NOMO-1 treated with DMSO at 0.1 percent for 48 hours (cell line): ENCODE measurements at regions not wholly inside any gene's neighbourhood (a gene's known extent, or its start where the extent isn't known, plus 50 kb on each side); places are given as distances from the start of the nearest gene placed in this dataset.

ENCODE experiments used
- DNase-seq: peaks from one replicate; lab custom pipeline; 2025; ENCODE audit not compliant: unreplicated experiment; lab: John Stamatoyannopoulos, UW

DNA sequence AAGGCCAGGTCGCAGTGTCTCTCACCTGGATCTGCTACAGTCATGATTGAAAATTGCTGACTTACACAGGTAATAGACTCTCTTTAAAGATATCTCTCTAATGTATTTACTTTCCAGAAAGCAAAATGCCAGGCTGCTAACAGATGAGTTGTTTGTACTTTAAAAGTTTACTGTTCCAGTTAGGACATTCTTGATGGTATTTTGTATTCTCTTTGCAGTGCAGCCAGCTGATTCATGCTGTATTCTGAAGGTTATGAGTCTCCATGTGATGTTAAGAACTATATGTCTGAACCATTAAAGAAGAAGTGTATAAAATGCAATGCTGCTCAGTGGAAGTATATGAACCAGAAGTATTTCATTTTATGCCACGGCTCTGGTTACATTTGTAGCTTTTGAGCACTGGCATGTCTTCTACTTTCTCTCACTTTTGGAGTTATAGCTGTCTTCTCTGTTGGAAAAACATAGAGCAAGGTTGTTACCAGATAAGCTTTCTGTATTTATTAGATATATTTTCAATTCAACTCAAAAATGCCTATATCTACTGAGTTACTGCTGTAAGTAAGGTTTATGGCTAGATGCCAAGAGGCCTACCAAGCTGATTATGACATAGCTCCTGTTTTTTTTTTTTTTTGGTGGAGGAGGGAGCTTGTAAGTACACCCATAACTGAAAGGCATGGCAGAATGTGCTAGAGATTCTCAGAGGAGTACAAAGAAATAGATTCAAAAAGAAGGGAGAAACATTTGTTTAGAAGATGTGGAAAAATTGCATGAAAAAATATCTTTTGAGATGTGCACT, 130.5 kb upstream of the MAN1A1 start:
- no peak for DNase-seq

GRCh38 chr6:119476554-119476953, 127.0 kb upstream of the MAN1A1 start:
- DNase-seq: no peak

DNA sequence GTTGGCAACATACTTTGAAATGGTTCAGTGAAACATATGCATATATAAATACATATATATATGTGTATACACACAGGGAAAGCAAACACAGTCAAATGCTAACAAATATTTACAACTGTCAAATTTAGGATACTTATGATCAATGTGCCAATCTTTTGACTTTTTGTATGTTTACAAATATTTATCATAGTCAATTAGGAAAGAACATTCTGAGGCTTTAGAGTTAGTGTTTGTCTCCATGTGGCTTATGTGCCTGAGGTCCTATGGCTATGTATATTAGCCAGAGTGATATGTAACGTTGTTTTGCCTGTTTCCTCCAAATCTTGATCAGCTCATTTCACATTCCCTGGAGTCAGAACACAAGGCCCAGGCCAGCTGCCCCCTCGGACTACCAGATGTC, 126.5 kb upstream of the MAN1A1 start:
- DNase-seq: no peak

- DNase-seq: no peak
Measured at GRCh38 chr6:119470893-119471542, 121.5 kb upstream of the MAN1A1 start.

- no peak for DNase-seq
Measured at GRCh38 chr6:119467488-119468081, 118.0 kb upstream of the MAN1A1 start.

DNA sequence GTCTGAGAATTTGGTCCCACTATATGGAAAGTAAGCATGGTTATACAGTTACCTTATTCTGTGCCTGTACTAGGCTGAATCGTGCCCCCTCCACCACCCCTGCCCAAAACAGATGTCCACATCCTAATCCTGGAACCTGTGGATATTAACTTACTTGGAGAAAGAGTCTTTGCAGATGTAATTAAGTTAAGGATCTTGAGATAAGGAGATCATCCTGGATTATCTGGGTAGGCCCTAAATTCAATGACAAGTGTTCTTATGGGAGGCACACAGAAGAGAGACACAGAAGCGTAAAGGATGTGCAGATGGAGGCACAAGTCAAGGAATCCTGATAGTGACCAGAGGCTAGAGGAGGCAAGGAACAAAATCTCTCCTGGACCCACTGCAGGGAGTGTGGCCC, 116.7 kb upstream of the MAN1A1 start:
- no peak for DNase-seq

GRCh38 chr6:119463081-119463626, 113.6 kb upstream of the MAN1A1 start:
- no peak for DNase-seq

DNA sequence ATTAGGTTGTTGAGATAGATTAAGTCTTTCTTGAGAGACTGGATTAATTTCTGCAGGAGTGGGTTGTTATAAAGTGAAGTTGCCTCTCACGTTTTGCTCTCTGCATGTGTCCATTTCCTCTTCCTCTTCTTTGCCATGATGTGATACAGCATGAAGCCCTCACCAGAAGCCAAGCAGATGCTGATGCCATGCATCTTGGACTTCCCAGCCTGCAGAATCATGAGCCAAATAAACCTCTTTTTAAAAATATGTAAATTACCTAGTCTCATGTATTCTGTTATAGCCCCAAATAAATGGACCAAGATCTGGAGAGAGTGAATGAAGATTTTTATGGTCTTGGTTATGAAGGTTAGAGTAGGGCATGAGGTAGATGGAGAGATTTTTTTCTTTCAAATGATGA, 111.6 kb upstream of the MAN1A1 start:
- DNase-seq: no peak

DNA sequence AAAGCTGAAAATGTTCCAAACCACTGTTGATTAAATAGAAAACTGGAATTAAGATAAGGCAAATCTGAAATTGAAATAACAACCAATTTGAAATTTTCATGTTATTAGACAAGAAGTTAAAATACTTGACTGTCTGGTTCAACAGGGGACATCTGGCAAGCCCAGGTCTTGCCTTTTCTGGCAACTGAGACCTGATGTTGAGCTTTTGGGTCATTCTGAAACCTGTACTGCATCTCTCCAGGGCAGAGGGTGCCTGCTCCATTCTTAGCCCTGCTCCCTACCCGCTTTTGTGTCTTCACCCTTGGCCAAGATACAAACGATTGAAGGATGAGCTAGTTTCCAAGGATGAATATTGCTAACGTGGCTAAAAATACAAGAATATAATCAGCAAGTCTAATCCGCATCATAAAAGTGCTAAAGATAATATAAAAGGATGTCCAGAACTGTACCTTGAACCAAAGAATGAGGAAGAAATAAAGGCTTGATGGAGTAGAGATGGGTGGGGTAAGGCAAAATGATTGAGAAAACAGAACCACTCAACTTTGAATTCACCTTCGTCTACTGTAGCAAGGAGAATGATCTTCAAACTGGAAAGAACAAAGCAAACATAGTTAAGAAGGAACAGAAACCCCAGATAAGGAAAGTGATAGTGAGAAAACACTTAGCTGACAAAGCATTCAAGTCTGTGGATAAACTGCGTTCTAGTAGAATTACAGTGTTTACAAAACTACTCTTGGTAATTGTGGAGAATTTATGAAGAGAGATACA, 109.8 kb upstream of the MAN1A1 start:
- no peak for DNase-seq

- no peak for DNase-seq
Measured at GRCh38 chr6:119454714-119455113, 105.2 kb upstream of the MAN1A1 start.

GRCh38 chr6:119453242-119454200, 104.0 kb upstream of the MAN1A1 start:
- no peak for DNase-seq

GRCh38 chr6:119449331-119450156, 100.0 kb upstream of the MAN1A1 start:
- DNase-seq: no peak

DNA sequence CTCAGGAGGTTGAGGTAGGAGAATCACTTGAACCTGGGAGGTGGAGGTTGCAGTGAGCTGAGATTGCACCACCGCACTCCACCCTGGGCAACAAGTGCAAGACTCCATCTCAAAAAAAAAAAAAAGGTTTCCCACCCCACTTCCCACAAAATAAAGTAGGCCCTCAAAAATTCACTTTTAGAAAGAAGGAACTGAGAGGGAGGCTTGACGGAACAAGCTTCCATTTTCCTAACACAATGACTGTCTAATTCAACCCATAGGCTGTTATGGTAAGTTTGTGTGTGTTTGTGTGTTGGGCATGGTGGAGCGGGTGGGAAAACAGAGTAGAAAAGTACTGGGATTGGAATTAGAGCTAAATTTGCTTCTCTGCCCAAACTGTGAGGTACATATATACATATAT, 98.4 kb upstream of the MAN1A1 start:
- no peak for DNase-seq

DNA sequence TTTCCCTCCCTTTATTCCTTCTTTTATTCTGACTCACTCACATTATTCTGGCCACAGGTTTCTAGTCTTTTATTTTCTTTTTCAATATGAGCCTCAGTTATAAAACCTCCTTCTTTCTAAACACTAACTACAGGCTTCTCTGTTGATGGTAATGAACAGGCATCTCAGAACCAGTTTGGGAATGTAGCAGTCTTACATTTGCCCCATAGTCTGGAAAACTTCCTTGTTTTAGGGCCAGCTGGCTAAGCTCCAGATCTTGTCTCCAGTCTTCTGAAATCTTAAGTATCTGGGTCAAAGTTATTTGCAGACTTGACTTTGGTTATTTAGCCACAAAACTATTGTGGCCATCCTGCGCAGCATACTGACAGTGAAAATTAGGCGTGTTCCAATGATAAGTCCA, 97.0 kb upstream of the MAN1A1 start:
- DNase-seq: no peak

DNA sequence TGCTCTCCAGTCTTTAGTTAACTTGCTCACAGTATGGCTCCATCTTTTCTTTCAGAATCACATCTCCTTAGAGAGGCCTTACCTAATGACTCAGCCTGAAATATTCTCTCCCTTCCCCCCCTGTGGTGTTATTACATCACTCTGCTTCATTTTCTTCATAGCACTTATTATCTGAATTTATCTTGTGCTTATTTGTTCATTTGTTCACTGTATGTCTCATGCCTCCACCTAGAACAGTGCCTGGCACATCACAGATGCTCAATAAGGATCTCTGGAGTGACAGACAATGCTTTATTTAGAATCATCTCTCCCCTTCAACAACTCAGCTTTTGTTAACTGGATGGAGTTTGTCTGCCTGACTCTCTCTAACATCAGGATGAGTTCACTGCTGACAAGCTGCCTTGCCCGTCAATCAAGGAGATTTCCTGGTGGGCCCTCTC, 96.6 kb upstream of the MAN1A1 start:
- no peak for DNase-seq

DNA sequence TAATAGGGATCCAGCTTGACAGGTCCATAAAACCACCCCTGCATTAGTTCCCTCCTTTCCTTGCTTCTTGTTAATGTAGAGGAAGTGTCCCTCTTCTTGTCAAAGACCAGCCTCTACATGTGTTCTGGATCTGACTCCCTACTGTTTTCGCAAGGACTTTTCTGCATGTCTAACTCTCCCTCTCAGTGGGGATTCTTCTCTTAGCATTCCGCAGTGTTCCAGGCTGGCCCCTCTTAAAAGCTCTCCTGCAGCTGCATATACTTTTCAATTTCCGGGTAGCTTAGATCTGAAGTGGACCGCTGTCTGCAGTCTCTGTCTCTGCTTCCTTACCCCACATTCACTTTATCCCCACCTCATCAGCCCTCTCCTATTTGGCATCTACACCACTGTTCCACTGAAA, 96.1 kb upstream of the MAN1A1 start:
- no peak for DNase-seq

DNA sequence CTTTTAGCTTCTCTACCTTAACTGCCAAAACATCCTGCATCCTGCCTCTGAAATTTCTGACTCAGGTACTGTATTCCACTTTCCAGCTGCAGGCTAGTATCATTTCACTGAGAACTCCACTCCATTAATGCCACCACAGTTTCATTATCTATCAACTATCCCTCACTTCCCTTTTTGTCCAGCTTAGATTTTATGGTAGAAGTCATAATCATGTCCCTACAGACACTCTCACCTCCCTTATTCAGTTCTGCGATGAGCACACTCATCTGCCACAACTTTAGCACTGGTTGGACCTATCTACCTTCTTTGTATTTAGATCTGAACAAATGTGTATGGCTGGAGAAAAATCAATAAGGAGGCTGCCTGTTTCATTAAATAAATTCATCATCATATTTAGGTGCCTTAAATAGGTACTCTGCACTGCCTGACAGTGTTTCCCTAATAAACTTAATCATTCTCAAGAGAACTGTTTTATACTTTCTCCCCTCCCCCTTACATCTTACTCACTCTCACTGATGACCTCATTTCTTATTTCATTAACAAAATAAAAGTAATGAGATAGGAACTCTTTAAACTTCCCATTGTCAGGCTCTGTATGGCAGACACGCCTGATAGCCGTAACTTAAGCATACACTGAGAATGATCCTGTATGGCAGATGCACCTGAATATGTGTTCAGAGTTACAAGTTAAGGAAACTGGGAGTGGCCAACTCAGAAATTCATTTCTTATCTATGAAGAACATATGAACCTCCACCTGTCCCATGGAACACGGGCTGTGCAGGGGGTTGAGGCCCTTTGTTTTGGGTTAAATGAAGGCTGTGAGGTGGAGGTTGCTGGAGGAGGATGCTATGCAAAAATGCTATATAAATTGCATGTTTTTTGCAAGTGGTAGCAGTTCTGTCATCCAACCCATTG, 95.3 kb upstream of the MAN1A1 start:
- DNase-seq: no peak

DNA sequence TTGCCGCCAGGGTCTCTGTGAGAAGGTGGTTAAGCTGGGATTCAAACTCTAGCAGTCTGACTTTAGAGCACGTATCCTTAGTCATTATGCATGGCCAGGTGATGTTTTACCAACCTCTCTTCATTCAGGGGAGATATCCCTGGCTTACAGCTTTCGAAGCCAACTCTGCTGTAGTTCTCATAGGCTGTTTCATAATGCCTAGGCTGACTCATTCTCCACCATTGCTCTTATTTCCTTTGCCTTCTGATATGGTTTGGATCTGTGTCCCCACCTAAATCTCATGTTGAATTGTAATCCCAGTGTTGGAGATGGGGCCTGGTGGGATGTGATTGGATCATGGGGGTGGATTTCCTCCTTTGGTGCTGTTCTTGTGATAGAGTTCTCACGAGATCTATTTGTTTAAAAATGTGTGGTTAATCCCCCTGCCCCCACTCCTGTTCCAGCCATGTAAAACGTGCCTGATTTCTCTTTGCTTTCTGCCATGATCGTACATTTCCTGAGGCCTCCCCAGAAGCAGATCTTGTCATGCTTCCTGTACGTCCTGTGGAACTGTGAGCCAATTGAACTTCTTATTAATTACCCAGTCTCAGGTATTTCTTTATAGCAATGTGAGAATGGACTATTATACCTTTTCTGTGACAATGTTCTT, 94.6 kb upstream of the MAN1A1 start:
- no peak for DNase-seq
